ENCODE measurements at regions not wholly inside any gene's neighbourhood (a gene's known extent, or its start where the extent isn't known, plus 50 kb on each side); places are given as distances from the start of the nearest gene placed in this dataset.

DNA sequence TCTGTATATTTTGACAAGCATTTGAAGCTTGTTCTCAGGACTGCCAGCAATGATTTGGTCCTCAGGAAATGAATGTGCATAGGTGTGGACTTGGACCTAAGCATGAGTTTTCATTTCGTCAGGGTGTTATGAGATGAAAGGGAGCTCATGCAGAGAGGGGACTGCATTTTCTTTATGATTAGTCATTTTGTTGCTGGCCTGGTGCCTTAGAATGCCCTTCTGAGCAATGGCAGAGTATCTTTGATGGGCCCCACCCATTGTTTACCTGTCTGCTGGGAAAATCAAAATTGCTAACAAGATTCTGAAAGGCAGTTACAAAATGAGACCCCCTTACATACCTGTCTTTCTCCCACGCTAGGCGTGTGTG lies 51.5 kb upstream of the MTHFD1L start:
- no peaks in the 10 kb centered on the region for H3K9me2 ChIP-seq (replicated peaks; ENCODE audit: insufficient read depth, low read length)
- DNase-seq: no peak
- no peaks in the 10 kb centered on the region for H4K20me1 ChIP-seq (ENCODE audit: insufficient read depth, low read length)
- no peaks in the 10 kb centered on the region for H3F3A ChIP-seq (ENCODE audit: insufficient read depth, low read length)
- H3K4me2 ChIP-seq (ENCODE audit: low read depth, low read length): no peak overlapping the region
- no peaks in the 10 kb centered on the region for H3K79me2 ChIP-seq (ENCODE audit: low read length)
- no peaks in the 10 kb centered on the region for H3K27me3 ChIP-seq (replicated peaks; ENCODE audit: insufficient read depth, low read length)
- TF ChIP-seq, protein P1, sequence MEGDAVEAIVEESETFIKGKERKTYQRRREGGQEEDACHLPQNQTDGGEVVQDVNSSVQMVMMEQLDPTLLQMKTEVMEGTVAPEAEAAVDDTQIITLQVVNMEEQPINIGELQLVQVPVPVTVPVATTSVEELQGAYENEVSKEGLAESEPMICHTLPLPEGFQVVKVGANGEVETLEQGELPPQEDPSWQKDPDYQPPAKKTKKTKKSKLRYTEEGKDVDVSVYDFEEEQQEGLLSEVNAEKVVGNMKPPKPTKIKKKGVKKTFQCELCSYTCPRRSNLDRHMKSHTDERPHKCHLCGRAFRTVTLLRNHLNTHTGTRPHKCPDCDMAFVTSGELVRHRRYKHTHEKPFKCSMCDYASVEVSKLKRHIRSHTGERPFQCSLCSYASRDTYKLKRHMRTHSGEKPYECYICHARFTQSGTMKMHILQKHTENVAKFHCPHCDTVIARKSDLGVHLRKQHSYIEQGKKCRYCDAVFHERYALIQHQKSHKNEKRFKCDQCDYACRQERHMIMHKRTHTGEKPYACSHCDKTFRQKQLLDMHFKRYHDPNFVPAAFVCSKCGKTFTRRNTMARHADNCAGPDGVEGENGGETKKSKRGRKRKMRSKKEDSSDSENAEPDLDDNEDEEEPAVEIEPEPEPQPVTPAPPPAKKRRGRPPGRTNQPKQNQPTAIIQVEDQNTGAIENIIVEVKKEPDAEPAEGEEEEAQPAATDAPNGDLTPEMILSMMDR (IDR thresholded peaks at IDR 0.05; ENCODE audit: low read length): no peak
- TF ChIP-seq EZH2 (optimal IDR thresholded peaks at IDR 0.05; ENCODE audit: low read depth, low read length): no peak
- no peak for TF ChIP-seq EZH2phosphoT487 (IDR thresholded peaks at IDR 0.05; ENCODE audit: low read length)
- H3K9me3 ChIP-seq (replicated peaks; ENCODE audit: insufficient read depth, low read length): no peaks in the 10 kb centered on the region
- H3K27ac ChIP-seq (ENCODE audit: low read length): no peak overlapping the region
- no peak overlapping the region for H3K4me3 ChIP-seq (ENCODE audit: low read length)
- H3K9ac ChIP-seq (ENCODE audit: low read length): no peak overlapping the region
- no peak overlapping the region for H2AFZ ChIP-seq (ENCODE audit: low read length)
- no peaks in the 10 kb centered on the region for H3K4me1 ChIP-seq (ENCODE audit: low read length)
- H3K36me3 ChIP-seq (replicated peaks; ENCODE audit: insufficient read depth, low read length): no peaks in the 10 kb centered on the region
